ENCODE measurements at regions not wholly inside any gene's neighbourhood (a gene's known extent, or its start where the extent isn't known, plus 50 kb on each side); places are given as distances from the start of the nearest gene placed in this dataset.

DNA sequence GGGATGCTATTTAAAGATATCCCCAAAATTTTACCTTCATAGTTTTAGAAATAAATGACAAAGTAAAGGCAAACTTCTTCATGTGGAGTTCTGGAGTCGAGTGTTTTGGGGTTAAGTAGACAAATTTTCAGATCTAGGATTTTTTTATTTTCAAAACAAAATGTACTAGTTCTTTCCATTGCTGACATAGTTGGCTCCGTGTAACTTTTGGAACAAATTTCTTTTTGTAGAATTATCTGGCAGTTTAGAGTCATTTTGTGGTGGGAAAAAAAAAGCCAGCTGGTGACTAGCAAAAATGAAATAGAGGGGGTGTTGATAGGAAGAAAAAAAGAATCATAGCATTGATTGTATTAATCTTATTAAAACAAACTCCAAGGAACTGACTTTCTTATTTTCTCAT lies 131.6 kb upstream of the TCF21 start:
- H3K9me3 ChIP-seq (ENCODE audit: low read length): no peaks in the 10 kb centered on the region
- H3K4me2 ChIP-seq (ENCODE audit: low read depth, low read length): no peak overlapping the region
- DNase-seq (ENCODE audit: low spot score) (no peak), FAIRE-seq (no peak), ATAC-seq (no peak)
- WGBS (ENCODE audit: low lambda C conversion rate): under 1% methylated on average over 2 of the region's 2 CpGs
- no peak overlapping the region for H3K27ac ChIP-seq (ENCODE audit: extremely low read length, insufficient read depth, low read length)
- no peak overlapping the region for H3K4me3 ChIP-seq (replicated peaks in 1 of 3; ENCODE audit: insufficient read depth in 1 of 3, low read depth in 2 of 3, low read length in 3 of 3)
- H3K9ac ChIP-seq (ENCODE audit: insufficient read depth, low read depth, low read length): no peak overlapping the region
- POLR2A ChIA-PET: no interaction called here
- no peak overlapping the region for H2AFZ ChIP-seq (ENCODE audit: low read length)
- no peaks in the 10 kb centered on the region for H3K79me2 ChIP-seq (ENCODE audit: insufficient read depth, low read length)
- H3K27me3 ChIP-seq (ENCODE audit: control insufficient read depth in 1 of 2, insufficient read depth in 2 of 2, low read length in 2 of 2): no peaks in the 10 kb centered on the region
- intact Hi-C loops (cut with micrococcal nuclease; ENCODE audit: unreplicated experiment): no loop called here
- BruUV-seq (replicated peaks): no TSS peak
- H4K20me1 ChIP-seq (ENCODE audit: insufficient read depth, low read length): no peaks in the 10 kb centered on the region
- H3K36me3 ChIP-seq (replicated peaks in 1 of 2; ENCODE audit: control insufficient read depth in 1 of 2, insufficient read depth in 2 of 2, low read length in 2 of 2): no peaks in the 10 kb centered on the region
- H3K4me1 ChIP-seq (ENCODE audit: insufficient read depth, low read length): no peaks in the 10 kb centered on the region
- in situ Hi-C loops (cut with HindIII; ENCODE audit: extremely low pct_ligation_motif_present, low pct_unique_long_range_greater_than_20kb): no loop called here
- CTCF ChIA-PET (ENCODE audit: low intra/inter-chr PET ratio, low total read pairs): no interaction called here
- TF ChIP-seq, protein P1, sequence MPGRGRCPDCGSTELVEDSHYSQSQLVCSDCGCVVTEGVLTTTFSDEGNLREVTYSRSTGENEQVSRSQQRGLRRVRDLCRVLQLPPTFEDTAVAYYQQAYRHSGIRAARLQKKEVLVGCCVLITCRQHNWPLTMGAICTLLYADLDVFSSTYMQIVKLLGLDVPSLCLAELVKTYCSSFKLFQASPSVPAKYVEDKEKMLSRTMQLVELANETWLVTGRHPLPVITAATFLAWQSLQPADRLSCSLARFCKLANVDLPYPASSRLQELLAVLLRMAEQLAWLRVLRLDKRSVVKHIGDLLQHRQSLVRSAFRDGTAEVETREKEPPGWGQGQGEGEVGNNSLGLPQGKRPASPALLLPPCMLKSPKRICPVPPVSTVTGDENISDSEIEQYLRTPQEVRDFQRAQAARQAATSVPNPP (CRISPR knock-in tag; IDR thresholded peaks at IDR 0.05): no peak
- no peak for TF ChIP-seq ZNF780A (CRISPR knock-in tag; IDR thresholded peaks at IDR 0.05)
- TF ChIP-seq, protein P2, sequence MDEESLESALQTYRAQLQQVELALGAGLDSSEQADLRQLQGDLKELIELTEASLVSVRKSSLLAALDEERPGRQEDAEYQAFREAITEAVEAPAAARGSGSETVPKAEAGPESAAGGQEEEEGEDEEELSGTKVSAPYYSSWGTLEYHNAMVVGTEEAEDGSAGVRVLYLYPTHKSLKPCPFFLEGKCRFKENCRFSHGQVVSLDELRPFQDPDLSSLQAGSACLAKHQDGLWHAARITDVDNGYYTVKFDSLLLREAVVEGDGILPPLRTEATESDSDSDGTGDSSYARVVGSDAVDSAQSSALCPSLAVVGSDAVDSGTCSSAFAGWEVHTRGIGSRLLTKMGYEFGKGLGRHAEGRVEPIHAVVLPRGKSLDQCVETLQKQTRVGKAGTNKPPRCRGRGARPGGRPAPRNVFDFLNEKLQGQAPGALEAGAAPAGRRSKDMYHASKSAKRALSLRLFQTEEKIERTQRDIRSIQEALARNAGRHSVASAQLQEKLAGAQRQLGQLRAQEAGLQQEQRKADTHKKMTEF (CRISPR knock-in tag; IDR thresholded peaks at IDR 0.05): no peak
- no peak for TF ChIP-seq ZNF567 (CRISPR knock-in tag; IDR thresholded peaks at IDR 0.05; ENCODE audit: borderline replicate concordance)
- no peak for TF ChIP-seq TFDP2 (CRISPR knock-in tag; IDR thresholded peaks at IDR 0.05)
- TF ChIP-seq, protein P3, sequence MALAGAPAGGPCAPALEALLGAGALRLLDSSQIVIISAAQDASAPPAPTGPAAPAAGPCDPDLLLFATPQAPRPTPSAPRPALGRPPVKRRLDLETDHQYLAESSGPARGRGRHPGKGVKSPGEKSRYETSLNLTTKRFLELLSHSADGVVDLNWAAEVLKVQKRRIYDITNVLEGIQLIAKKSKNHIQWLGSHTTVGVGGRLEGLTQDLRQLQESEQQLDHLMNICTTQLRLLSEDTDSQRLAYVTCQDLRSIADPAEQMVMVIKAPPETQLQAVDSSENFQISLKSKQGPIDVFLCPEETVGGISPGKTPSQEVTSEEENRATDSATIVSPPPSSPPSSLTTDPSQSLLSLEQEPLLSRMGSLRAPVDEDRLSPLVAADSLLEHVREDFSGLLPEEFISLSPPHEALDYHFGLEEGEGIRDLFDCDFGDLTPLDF (CRISPR knock-in tag; IDR thresholded peaks at IDR 0.05): no peak
- TF ChIP-seq RORA (CRISPR knock-in tag; IDR thresholded peaks at IDR 0.05): no peak
- TF ChIP-seq ZNF629 (CRISPR knock-in tag; conservative IDR thresholded peaks at IDR 0.05): no peak
- no peak for TF ChIP-seq TAF1 (CRISPR knock-in tag; IDR thresholded peaks at IDR 0.05)
- TF ChIP-seq DZIP1 (CRISPR knock-in tag; IDR thresholded peaks at IDR 0.05): no peak
- no peak for TF ChIP-seq TEF (CRISPR knock-in tag; IDR thresholded peaks at IDR 0.05)
- no peak for TF ChIP-seq RXRB (CRISPR knock-in tag; IDR thresholded peaks at IDR 0.05; ENCODE audit: borderline replicate concordance)
- no peak for TF ChIP-seq RBM39 (IDR thresholded peaks at IDR 0.05; ENCODE audit: low read depth, low read length, poor library complexity, severe bottlenecking)
- no peak for TF ChIP-seq CC2D1A (CRISPR knock-in tag; IDR thresholded peaks at IDR 0.05)
- no peak for TF ChIP-seq SIX4 (CRISPR knock-in tag; IDR thresholded peaks at IDR 0.05)
